Activated T-helper 1 cell treated with anti-CD3 and anti-CD28 coated beads, Interleukin-12 subunit alpha, Interleukin-12 subunit beta, Interleukin-2, Interleukin-4 antibody, amounts not matched to agents 30 ng/mL and 10 ng/mL and 1 ng/mL, durations not matched to agents 14 hours and 24 hours and 36 hours (primary cell): ENCODE measurements at regions not wholly inside any gene's neighbourhood (a gene's known extent, or its start where the extent isn't known, plus 50 kb on each side); places are given as distances from the start of the nearest gene placed in this dataset.

ENCODE experiments used
- DNase-seq: peaks from one replicate; pipeline ENCODE4 v3.0.0; 2021; ENCODE audit warnings: low spot score
- H3K27ac Mint-ChIP-seq: one replicate; pipeline ENCODE4 v1.8.0; 2021; ENCODE audit warnings: mild to moderate bottlenecking, mixed read lengths
- H3K27me3 Mint-ChIP-seq: one replicate; pipeline ENCODE4 v1.8.0; 2022; ENCODE audit warnings: mild to moderate bottlenecking, moderate library complexity, mixed read lengths; ENCODE audit not compliant: insufficient read depth
- H3K36me3 Mint-ChIP-seq: one replicate; pipeline ENCODE4 v1.8.0; 2021; ENCODE audit warnings: low read depth, mixed read lengths
- H3K4me1 Mint-ChIP-seq: one replicate; pipeline ENCODE4 v1.8.0; 2021; ENCODE audit warnings: low read depth, mixed read lengths
- H3K4me3 Mint-ChIP-seq: one replicate; pipeline ENCODE4 v1.8.0; 2021; ENCODE audit warnings: mild to moderate bottlenecking, moderate library complexity, mixed read lengths
- H3K9me3 Mint-ChIP-seq: one replicate; pipeline ENCODE4 v1.8.0; 2021; ENCODE audit warnings: mixed read lengths
- intact Hi-C: fragments of 100-400 bp; cut with micrococcal nuclease; formaldehyde crosslinking; loops from one replicate; pipeline ENCODE4 v1.15.1; 2024

DNA sequence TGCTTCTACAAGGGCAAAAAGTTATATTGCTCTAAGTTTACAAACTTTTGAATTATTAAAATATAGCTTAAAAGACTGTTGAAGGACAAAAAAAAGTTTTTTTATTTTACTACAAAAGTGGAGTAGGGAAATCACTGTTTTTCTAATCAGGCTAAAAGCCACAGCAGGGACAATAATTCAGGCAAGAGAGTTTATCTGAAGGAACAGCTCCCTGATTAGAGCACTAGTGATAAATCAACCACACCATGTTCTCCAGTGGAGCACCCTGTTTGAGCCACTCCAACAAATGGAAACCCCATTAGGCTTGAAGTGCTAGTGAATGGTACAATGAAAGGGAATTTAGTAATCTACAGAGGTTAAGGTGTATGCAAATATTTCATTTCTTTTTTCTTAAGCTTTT lies 357.1 kb downstream of the SEMA3D start:
- no peaks in the 10 kb centered on the region for H3K36me3 Mint-ChIP-seq
- H3K4me1 Mint-ChIP-seq, result no peaks in the 10 kb centered on the region
- intact Hi-C loops, result no loop called here
- H3K4me3 Mint-ChIP-seq, result no peak overlapping the region
- no peaks in the 10 kb centered on the region for H3K27me3 Mint-ChIP-seq
- DNase-seq, result no peak
- H3K9me3 Mint-ChIP-seq, result no peaks in the 10 kb centered on the region
- H3K27ac Mint-ChIP-seq, result no peak overlapping the region

DNA sequence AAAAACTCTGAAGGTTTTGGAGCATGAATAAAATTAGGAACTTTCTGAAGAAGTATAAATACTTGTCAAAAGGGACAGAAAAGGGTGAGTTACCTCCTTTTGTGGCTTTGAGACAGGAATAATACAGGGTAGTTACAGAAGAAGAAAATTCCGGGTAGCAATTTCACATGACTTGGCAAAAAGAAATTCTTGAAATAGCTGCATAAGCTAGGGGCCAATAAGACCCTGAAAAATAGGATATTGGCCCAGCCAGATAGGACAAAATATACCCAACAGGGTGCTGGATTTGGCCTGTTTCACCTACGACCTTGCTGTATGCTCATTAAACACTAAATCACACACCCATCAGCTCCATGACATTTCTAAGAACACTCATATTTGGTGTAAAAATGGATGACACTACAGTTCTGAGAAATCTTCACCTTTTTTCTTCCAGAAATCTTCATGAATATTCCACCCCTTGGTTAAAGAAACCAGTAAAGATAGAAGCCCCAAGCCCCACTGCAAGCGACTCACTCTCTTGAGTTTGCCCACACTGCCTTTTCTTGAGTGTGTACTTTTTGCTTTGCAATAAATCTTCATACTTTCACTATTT lies 362.7 kb downstream of the SEMA3D start:
- Mint-ChIP-seq H3K27ac (no peak overlapping the region), H3K4me1 (no peaks in the 10 kb centered on the region), H3K4me3 (no peak overlapping the region), H3K36me3 (no peaks in the 10 kb centered on the region), H3K27me3 (no peaks in the 10 kb centered on the region), H3K9me3 (no peaks in the 10 kb centered on the region)
- intact Hi-C loops, result no loop called here
- DNase-seq, result no peak

DNA sequence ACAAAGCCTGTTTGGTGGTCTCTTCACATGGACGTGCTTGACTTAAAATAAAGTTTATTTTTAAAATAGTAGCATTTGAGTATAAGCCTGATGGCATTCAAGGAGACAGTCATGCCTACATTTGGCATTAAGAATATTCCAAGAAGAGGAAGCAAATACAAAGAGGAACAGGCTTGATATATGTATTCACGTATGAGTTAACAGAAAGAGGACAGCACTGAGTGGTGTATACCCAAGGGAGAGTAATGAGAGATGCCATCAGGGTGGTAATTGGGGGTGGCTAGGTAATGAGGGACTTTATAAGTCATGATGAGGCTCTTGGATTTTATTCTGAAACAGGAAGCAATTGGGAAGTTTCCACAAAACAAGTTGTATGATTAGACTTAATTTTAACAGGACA lies 363.3 kb downstream of the SEMA3D start:
- Mint-ChIP-seq H3K4me3 (no peak overlapping the region), H3K4me1 (no peaks in the 10 kb centered on the region), H3K36me3 (no peaks in the 10 kb centered on the region), H3K9me3 (no peaks in the 10 kb centered on the region), H3K27me3 (no peaks in the 10 kb centered on the region), H3K27ac (no peak overlapping the region)
- intact Hi-C loops, result no loop called here
- DNase-seq, result no peak

DNA sequence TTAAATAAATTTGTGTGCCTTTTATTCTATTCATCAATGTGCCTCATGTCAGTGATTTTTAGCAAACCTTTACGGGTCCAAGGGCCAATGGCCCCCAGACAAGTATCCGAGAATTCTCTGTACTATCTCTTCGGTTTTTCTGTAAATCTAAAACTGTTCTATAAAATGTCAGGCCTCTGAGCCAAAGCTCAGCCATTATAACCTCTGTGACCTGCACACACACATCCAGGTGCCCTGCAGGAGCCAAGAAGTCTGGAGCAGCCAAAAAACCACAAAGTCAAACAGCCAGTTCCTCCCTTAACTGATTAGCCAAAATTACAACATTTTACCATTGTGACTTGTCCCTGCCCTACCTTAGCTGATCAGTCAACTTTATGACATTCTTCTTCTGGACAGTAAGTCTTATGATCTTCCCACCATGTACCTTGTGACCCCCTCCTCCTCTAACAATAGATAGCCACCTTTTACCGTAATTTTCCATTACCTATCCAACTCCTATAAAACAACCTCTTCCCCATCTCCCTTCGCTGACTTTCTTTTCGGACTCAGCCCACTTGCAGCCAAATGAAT lies 363.8 kb downstream of the SEMA3D start:
- Mint-ChIP-seq H3K4me3 (no peak overlapping the region), H3K27me3 (no peaks in the 10 kb centered on the region), H3K36me3 (no peaks in the 10 kb centered on the region), H3K4me1 (no peaks in the 10 kb centered on the region), H3K27ac (no peak overlapping the region), H3K9me3 (no peaks in the 10 kb centered on the region)
- no peak for DNase-seq
- intact Hi-C loops, result no loop called here

DNA sequence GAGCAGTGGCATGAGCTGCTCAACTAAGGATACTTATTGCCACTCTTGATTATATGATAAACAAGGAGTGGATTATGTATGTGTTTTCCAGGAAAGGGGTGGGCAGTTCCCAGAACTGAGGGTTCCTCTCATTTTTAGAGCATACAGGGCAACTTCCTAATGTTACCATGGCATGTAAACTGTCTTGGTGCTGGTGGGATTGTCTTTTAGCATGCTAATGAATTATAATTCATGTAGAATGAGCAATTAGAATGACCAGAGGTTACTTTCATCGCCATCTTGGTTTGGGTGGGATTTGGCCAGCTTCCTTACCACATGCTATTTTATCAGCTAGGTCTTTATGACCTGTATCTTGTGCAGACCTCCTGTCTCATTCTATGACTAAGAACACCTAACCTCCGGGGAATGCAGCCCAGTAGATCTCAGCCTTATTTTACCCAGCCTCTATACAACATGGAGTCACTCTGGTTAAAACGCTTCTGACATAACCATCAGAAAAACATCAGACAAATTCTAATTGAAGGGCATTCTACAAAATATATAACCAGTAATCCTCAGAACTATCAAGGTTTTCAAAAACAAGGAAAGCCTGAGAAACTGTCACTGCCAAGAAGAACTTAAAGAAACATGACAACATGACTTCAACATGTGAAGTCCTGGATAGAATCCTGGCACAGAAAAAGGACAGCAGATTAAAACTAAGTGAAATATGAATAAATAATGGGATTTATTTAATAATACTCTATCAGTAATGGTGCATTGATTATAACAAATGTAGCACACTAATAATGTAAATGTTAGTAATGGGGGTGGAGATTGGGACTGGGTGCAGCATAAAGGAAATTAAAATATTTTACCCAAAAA lies 365.0 kb downstream of the SEMA3D start:
- intact Hi-C loops, result no loop called here
- Mint-ChIP-seq H3K27ac (no peak overlapping the region), H3K4me3 (no peak overlapping the region), H3K36me3 (no peaks in the 10 kb centered on the region), H3K9me3 (no peaks in the 10 kb centered on the region), H3K4me1 (no peaks in the 10 kb centered on the region), H3K27me3 (no peaks in the 10 kb centered on the region)
- no peak for DNase-seq

DNA sequence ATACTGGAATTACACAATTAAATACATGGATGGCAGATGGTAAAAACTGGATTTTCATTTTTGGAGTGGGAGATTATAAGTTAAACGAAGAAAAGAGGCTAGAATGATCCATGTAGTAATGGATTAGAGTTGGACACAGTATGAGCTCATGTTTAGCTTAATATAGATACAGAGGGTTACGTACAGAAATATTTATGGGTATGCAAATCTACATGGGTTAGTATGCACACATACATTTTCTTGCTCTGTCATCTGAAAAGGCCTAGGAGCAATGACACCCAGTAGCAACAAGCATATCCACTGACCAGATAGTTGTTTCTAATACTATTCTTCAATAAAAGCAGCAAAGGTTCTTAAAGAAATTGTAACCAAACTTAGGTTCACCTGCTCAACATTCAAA lies 366.4 kb downstream of the SEMA3D start:
- no peaks in the 10 kb centered on the region for H3K9me3 Mint-ChIP-seq
- H3K36me3 Mint-ChIP-seq, result no peaks in the 10 kb centered on the region
- no peaks in the 10 kb centered on the region for H3K27me3 Mint-ChIP-seq
- intact Hi-C loops, result no loop called here
- H3K4me3 Mint-ChIP-seq, result no peak overlapping the region
- H3K4me1 Mint-ChIP-seq, result no peaks in the 10 kb centered on the region
- no peak for DNase-seq
- no peak overlapping the region for H3K27ac Mint-ChIP-seq

DNA sequence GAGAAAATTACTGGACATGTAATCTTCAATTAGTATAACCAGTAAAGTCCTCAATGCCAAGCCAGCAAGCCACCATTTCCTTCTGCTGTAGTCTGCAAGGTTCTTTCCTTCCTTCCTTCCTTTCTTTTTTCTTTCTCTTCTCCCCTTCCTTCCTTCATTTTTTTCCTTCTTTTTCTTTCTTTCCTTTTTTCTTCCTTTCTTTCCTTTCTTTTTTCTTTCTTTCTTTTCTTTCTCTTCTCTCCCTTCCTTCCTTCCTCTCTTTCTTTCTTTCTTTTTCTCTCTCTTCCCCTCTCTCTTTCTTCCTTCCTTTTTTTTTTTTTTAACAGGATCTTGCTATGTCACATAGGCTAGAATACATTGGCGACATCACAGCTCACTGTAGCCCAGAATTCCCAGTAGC lies 369.8 kb downstream of the SEMA3D start:
- Mint-ChIP-seq H3K4me1 (no peaks in the 10 kb centered on the region), H3K4me3 (no peak overlapping the region), H3K27me3 (no peaks in the 10 kb centered on the region), H3K27ac (no peak overlapping the region), H3K36me3 (no peaks in the 10 kb centered on the region), H3K9me3 (no peaks in the 10 kb centered on the region)
- DNase-seq, result no peak
- intact Hi-C loops, result no loop called here

DNA sequence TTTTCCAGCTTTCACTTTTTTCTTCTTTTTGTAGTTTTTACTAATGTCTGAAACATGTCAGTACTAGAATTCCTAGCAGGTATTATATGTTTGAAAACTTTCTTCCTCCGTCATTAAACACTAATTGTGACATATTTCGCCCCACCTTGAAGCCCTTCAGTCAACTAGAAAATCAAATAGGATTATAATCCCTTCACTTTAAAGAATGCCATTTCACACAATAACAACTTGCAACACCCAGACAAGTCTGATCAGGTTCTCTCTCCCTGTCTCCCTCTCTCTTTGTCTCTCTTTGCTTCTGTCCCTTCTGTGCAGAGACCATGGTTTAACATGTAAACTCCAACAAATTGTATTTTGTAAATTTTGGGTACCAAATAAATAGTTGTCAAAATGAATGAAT lies 373.5 kb downstream of the SEMA3D start:
- H3K36me3 Mint-ChIP-seq, result no peaks in the 10 kb centered on the region
- H3K4me3 Mint-ChIP-seq, result no peak overlapping the region
- intact Hi-C loops, result no loop called here
- no peak overlapping the region for H3K27ac Mint-ChIP-seq
- no peaks in the 10 kb centered on the region for H3K4me1 Mint-ChIP-seq
- no peak for DNase-seq
- no peaks in the 10 kb centered on the region for H3K9me3 Mint-ChIP-seq
- H3K27me3 Mint-ChIP-seq, result no peaks in the 10 kb centered on the region

DNA sequence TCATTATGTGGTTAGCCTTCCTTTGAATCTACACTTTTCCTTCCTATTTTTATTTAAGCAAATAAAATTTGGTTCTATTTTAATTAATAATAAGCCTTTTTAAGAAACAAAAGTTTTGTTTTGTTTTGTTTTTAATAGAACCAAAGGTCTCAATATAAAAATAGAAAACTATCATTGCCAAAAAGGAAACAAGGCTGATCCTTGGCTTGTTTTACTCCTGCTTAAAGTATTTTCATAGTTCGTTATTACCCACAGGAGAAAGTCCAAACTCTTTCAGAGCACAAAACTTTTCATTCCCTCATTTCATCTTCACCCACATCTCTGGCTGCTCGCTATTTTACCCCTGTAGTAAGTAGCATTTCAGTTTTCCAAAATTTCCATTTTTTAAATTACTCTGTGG lies 374.8 kb downstream of the SEMA3D start:
- no peak overlapping the region for H3K4me3 Mint-ChIP-seq
- H3K27ac Mint-ChIP-seq, result no peak overlapping the region
- no peaks in the 10 kb centered on the region for H3K36me3 Mint-ChIP-seq
- no peaks in the 10 kb centered on the region for H3K27me3 Mint-ChIP-seq
- H3K4me1 Mint-ChIP-seq, result no peaks in the 10 kb centered on the region
- intact Hi-C loops, result no loop called here
- no peak for DNase-seq
- no peaks in the 10 kb centered on the region for H3K9me3 Mint-ChIP-seq

DNA sequence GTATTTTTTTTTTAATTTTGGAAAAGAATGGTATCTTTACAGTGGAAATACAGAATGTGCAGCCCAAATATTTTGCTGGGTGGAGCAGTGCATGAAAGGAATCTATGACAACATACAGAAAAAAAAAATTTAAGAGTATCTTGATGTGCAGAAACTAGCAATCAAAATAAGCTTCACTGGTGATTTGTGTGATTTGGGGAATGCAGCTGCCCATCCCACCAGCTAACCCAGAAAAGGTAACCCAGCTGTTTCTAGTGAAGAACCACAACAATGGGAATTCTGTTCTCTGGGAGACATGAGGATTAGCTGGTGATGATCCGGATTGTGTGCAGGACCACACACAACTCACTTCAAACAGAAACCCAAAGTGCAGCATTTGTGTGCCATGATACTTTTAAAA lies 375.5 kb downstream of the SEMA3D start:
- H3K27me3 Mint-ChIP-seq, result no peaks in the 10 kb centered on the region

DNA sequence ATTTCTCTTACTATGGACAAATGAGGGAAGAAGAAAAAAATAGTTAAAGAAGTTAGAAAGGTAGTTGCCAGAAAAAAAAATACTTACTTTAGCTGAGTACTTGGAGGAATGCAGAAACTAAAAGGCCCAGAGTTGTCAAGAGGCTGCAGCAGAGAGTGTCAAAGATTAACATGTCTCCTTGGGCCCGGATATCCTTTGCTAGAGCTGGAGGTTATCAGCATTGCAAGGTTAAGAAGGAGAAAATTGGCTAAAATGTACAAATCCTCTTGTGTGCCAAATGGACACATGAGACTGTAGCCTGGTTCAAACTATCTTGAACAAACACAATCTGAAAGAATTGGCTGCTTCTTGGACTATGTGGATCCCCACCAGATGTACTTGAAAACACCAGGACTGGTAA lies 377.0 kb downstream of the SEMA3D start:
- H3K9me3 Mint-ChIP-seq, result no peaks in the 10 kb centered on the region
- H3K36me3 Mint-ChIP-seq, result no peaks in the 10 kb centered on the region
- H3K4me1 Mint-ChIP-seq, result no peaks in the 10 kb centered on the region
- intact Hi-C loops, result no loop called here
- no peak overlapping the region for H3K27ac Mint-ChIP-seq
- no peaks in the 10 kb centered on the region for H3K27me3 Mint-ChIP-seq
- DNase-seq, result no peak
- H3K4me3 Mint-ChIP-seq, result no peak overlapping the region

More for the DNA sequence above, 375.5 kb downstream of the SEMA3D start:
- H3K9me3 Mint-ChIP-seq, result no peaks in the 10 kb centered on the region
- intact Hi-C loops, result no loop called here
- no peak overlapping the region for H3K4me3 Mint-ChIP-seq
- DNase-seq, result no peak
- no peaks in the 10 kb centered on the region for H3K4me1 Mint-ChIP-seq
- H3K27ac Mint-ChIP-seq, result no peak overlapping the region
- no peaks in the 10 kb centered on the region for H3K36me3 Mint-ChIP-seq

DNA sequence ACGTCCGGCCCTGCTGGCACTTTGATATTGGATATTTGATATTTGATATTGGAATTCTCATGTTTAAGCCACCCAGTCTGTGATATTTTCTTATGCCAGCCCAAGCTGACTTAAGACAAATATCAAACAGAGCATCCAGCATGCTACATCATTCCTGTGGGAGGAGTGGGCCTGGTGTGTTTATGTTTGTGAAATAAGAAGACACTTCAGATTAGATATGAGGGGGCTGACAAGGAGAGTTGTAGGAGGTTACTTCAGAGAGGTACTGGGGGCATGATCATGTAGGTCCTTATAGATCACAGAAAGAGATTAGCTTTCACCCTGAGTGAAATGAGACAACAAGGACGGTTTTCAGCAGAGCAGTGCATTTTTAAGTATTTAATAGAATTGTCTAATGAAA lies 382.9 kb downstream of the SEMA3D start:
- Mint-ChIP-seq H3K4me3 (no peak overlapping the region), H3K9me3 (no peaks in the 10 kb centered on the region), H3K36me3 (no peaks in the 10 kb centered on the region), H3K27ac (no peak overlapping the region), H3K27me3 (no peaks in the 10 kb centered on the region), H3K4me1 (no peaks in the 10 kb centered on the region)
- no peak for DNase-seq
- intact Hi-C loops, result no loop called here

DNA sequence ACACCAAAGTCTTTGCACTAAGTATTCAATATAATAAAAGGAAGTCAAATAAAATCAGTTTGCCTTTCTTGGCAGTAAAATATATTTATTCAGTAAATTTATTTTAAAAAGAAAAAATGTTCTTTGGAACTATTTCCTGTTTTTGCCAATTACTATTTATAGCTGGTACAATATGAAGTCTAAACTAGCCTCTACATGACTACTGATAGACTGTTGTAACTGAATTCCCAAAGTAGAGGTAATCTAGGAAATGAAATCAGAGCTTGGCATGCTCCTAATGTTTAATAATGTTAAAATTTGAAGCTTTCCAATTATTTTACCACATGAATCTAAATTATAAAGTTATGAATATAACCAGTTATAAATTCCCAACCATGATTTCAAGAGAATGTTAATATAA lies 385.5 kb downstream of the SEMA3D start:
- no peak overlapping the region for H3K4me3 Mint-ChIP-seq
- H3K4me1 Mint-ChIP-seq, result no peaks in the 10 kb centered on the region
- H3K9me3 Mint-ChIP-seq, result peaks cover 5% of the 10 kb centered on the region
- intact Hi-C loops, result no loop called here
- H3K27me3 Mint-ChIP-seq, result no peaks in the 10 kb centered on the region
- DNase-seq, result no peak
- no peak overlapping the region for H3K27ac Mint-ChIP-seq
- no peaks in the 10 kb centered on the region for H3K36me3 Mint-ChIP-seq
